OCI-LY1 (cell line): ENCODE measurements at regions not wholly inside any gene's neighbourhood (a gene's known extent, or its start where the extent isn't known, plus 50 kb on each side); places are given as distances from the start of the nearest gene placed in this dataset.

Experiments used
- H2AFZ ChIP-seq: fragments of 200-600 bp; sonication (generic), shearing (Covaris generic); 2 replicates; pipeline ENCODE4 v1.6.0; 2014; ENCODE audit warnings: antibody characterized with exemption, mild to moderate bottlenecking, low read length
- H3F3A ChIP-seq: fragments of 200-600 bp; sonication (generic), shearing (Covaris generic); 2 replicates; pipeline ENCODE4 v1.6.0; 2014; ENCODE audit warnings: mild to moderate bottlenecking, antibody characterized with exemption, low read length, moderate library complexity; ENCODE audit not compliant: insufficient read depth
- H3K27ac ChIP-seq: fragments of 200-600 bp; sonication (generic); 2 replicates; pipeline ENCODE4 v1.5.1; 2014; ENCODE audit warnings: low read length, mixed run types, mild to moderate bottlenecking, low read depth; ENCODE audit not compliant: poor library complexity, severe bottlenecking
- H3K27me3 ChIP-seq: fragments of 200-600 bp; sonication (generic); 2 replicates; pipeline ENCODE4 v1.6.0; 2014; ENCODE audit warnings: antibody characterized with exemption, mild to moderate bottlenecking, low read length, moderate library complexity; ENCODE audit not compliant: insufficient read depth
- H3K36me3 ChIP-seq: fragments of 200-600 bp; sonication (generic); 2 replicates; pipeline ENCODE4 v1.6.1; 2014; ENCODE audit warnings: mild to moderate bottlenecking, antibody characterized with exemption, low read length, moderate library complexity, mixed read lengths; ENCODE audit not compliant: insufficient read depth
- H3K4me1 ChIP-seq: fragments of 200-600 bp; sonication (generic); 2 replicates; pipeline ENCODE4 v1.5.1; 2014; ENCODE audit warnings: mild to moderate bottlenecking, low read length, moderate library complexity; ENCODE audit not compliant: insufficient read depth, severe bottlenecking
- H3K4me2 ChIP-seq: fragments of 200-600 bp; sonication (generic), shearing (Covaris generic); 2 replicates; pipeline ENCODE4 v1.6.1; 2014; ENCODE audit warnings: low read length
- H3K4me3 ChIP-seq: fragments of 200-600 bp; sonication (generic); 2 replicates; pipeline ENCODE4 v1.5.1; 2014; ENCODE audit warnings: low read length, low read depth, mild to moderate bottlenecking, mixed read lengths; ENCODE audit not compliant: poor library complexity, severe bottlenecking
- H3K79me2 ChIP-seq: fragments of 200-600 bp; shearing (Covaris generic); 2 replicates; pipeline ENCODE4 v1.6.1; 2016; ENCODE audit warnings: mixed run types, low read length, mixed read lengths; ENCODE audit not compliant: insufficient read depth
- H3K9ac ChIP-seq: fragments of 200-600 bp; sonication (generic), shearing (Covaris generic); 2 replicates; pipeline ENCODE4 v1.6.1; 2014; ENCODE audit warnings: mild to moderate bottlenecking, low read length, mixed read lengths
- H3K9me2 ChIP-seq: fragments of 200-600 bp; sonication (generic), shearing (Covaris generic); 2 replicates; pipeline ENCODE4 v1.6.1; 2014; ENCODE audit warnings: low read depth, mild to moderate bottlenecking, low read length, mixed read lengths
- H3K9me3 ChIP-seq: fragments of 200-600 bp; shearing (Covaris generic); 2 replicates; pipeline ENCODE4 v1.6.1; 2014; ENCODE audit warnings: low read length, mixed read lengths
- H4K20me1 ChIP-seq: fragments of 200-600 bp; sonication (generic), shearing (Covaris generic); 2 replicates; pipeline ENCODE4 v1.6.0; 2016; ENCODE audit warnings: mild to moderate bottlenecking, low read length; ENCODE audit not compliant: insufficient read depth
- CTCF ChIP-seq: fragments of 200-600 bp; sonication (generic), shearing (Covaris generic); IDR thresholded peaks from 2 replicates; pipeline ENCODE4 v1.5.1; 2017; ENCODE audit warnings: mild to moderate bottlenecking, antibody characterized with exemption, low read length, moderate library complexity, mixed read lengths
- EZH2 ChIP-seq: fragments of 200-600 bp; sonication (generic), shearing (Covaris generic); IDR thresholded peaks from 2 replicates; pipeline ENCODE4 v1.8.0; 2017; ENCODE audit warnings: borderline replicate concordance, mixed run types, mild to moderate bottlenecking, antibody characterized with exemption, low read length, moderate library complexity, mixed read lengths

DNA sequence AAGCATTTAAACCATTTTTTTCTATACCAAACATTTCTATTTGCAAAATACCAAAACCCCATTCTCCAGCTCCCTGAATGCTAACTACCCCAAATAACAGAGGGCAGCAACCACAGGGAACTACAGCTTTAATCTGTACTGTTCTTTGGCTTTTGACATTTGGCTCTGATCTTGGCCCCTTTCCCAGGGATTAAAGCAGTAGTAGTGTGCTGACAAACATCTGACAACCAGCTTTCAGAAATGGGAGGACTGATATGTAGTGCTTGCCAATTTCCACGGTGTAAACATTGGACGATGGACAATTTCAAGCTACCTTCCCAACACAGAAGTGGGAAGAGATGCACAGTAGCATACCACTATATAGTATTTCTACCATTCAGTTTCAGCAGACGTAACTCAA, 88.4 kb upstream of the TEAD1 start:
- Histone ChIP-seq H3K36me3 (no peaks in the 10 kb centered on the region), H3K4me2 (no peak overlapping the region), H3K4me3 (no peak overlapping the region), H3K4me1 (no peaks in the 10 kb centered on the region), H3K27ac (no peak overlapping the region), H3F3A (no peaks in the 10 kb centered on the region), H3K27me3 (no peaks in the 10 kb centered on the region), H3K9ac (no peak overlapping the region), H2AFZ (no peak overlapping the region), H3K79me2 (no peaks in the 10 kb centered on the region), H4K20me1 (no peaks in the 10 kb centered on the region), H3K9me3 (no peaks in the 10 kb centered on the region), H3K9me2 (no peaks in the 10 kb centered on the region)
- TF ChIP-seq EZH2 (no peak), CTCF (no peak)

- Histone ChIP-seq H3K9me3 (no peaks in the 10 kb centered on the region), H3K27ac (no peak overlapping the region), H2AFZ (no peak overlapping the region), H3F3A (no peaks in the 10 kb centered on the region), H3K79me2 (no peaks in the 10 kb centered on the region), H3K9ac (no peak overlapping the region), H3K9me2 (no peaks in the 10 kb centered on the region), H3K4me3 (no peak overlapping the region), H3K4me1 (no peaks in the 10 kb centered on the region), H3K4me2 (no peak overlapping the region), H3K36me3 (no peaks in the 10 kb centered on the region), H3K27me3 (no peaks in the 10 kb centered on the region), H4K20me1 (no peaks in the 10 kb centered on the region)
- TF ChIP-seq CTCF (no peak), EZH2 (no peak)
Measured at GRCh38 chr11:12587333-12587991, 86.8 kb upstream of the TEAD1 start.

DNA sequence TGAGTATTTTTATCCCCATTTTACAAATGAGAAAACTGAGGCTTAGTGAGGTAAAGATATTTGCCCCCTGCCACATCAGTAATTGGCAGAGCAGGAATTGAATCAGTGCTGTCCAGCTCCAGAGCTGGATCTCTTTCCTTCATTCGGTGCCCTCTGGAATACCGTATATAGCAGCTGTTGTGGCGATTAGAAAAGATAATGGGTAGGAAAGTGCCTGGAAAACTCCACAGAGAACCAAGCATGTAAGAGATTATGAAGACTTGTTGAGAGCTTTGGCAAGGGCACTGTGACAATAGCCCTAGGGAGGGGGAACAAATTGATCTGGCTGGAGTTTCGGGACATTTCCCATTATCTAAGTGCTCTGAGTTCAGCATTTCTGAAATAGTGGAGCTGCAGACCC, 82.5 kb upstream of the TEAD1 start:
- Histone ChIP-seq H2AFZ (no peak overlapping the region), H4K20me1 (no peaks in the 10 kb centered on the region), H3K9me3 (no peaks in the 10 kb centered on the region), H3K27me3 (no peaks in the 10 kb centered on the region), H3K27ac (no peak overlapping the region), H3F3A (no peaks in the 10 kb centered on the region), H3K4me2 (no peak overlapping the region), H3K4me1 (no peaks in the 10 kb centered on the region), H3K9ac (no peak overlapping the region), H3K9me2 (no peaks in the 10 kb centered on the region), H3K36me3 (no peaks in the 10 kb centered on the region), H3K4me3 (no peak overlapping the region), H3K79me2 (no peaks in the 10 kb centered on the region)
- TF ChIP-seq EZH2 (no peak), CTCF (no peak)
